D721Med (cell line): ENCODE measurements at regions not wholly inside any gene's neighbourhood (a gene's known extent, or its start where the extent isn't known, plus 50 kb on each side); places are given as distances from the start of the nearest gene placed in this dataset.

Experiments used
- DNase-seq: peaks from one replicate; pipeline ENCODE4 v3.0.0; 2011; ENCODE audit warnings: low spot score; ENCODE audit not compliant: insufficient read length
- FAIRE-seq: peaks from 2 replicates; lab custom pipeline; 2011; peaks lifted over from hg19 to GRCh38; lab: Jason Lieb, UNC
- TF ChIP-seq, protein P1 (sequence below): IDR thresholded peaks from 2 replicates; pipeline ENCODE4 v1.5.1; 2012; ENCODE audit warnings: mild to moderate bottlenecking, control low read depth; ENCODE audit not compliant: insufficient read depth; ENCODE audit errors: missing control alignments

DNA sequence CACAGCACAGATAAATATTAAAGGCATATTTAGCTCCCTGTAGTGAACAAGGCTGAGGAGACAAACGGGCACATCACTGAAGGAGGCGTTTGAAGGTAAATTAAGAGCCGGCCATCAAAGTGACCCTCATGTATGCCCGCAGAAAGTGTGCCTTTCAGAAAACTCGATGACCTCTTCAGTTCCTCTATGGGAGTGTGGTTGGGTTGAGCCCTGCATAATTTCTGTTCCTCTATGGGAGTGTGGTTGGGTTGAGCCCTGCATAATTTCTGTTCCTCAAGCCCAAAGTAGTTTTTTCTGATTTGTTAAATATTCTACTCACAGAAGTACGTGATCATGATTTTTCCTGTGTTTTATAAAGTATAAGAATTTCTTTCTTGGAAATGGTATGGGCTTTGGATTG is 568.5 kb downstream of the TSN start:
- FAIRE-seq: no peak
- TF ChIP-seq, protein P1, sequence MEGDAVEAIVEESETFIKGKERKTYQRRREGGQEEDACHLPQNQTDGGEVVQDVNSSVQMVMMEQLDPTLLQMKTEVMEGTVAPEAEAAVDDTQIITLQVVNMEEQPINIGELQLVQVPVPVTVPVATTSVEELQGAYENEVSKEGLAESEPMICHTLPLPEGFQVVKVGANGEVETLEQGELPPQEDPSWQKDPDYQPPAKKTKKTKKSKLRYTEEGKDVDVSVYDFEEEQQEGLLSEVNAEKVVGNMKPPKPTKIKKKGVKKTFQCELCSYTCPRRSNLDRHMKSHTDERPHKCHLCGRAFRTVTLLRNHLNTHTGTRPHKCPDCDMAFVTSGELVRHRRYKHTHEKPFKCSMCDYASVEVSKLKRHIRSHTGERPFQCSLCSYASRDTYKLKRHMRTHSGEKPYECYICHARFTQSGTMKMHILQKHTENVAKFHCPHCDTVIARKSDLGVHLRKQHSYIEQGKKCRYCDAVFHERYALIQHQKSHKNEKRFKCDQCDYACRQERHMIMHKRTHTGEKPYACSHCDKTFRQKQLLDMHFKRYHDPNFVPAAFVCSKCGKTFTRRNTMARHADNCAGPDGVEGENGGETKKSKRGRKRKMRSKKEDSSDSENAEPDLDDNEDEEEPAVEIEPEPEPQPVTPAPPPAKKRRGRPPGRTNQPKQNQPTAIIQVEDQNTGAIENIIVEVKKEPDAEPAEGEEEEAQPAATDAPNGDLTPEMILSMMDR: no peak
- no peak for DNase-seq

DNA sequence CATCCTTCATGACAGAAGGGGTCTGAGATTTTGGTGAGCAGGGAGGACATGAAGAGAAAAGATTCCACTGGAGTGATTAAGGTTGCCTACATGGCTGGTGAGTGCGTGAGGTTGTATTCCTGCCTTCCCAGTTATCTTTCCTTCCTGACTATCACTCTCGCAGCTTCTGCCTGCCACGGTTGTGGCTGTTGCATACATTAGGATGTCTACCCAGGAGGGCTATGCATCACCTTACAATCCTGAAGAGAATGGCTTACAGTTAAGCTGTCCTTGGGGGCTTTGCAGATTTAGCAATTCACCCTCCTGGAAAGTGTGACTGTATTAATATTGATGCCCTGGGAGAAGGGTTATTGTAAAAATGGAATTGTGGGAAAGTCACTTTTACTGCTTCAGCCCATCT is 571.0 kb downstream of the TSN start:
- FAIRE-seq (no peak), DNase-seq (no peak)
- TF ChIP-seq, protein P1: no peak

DNA sequence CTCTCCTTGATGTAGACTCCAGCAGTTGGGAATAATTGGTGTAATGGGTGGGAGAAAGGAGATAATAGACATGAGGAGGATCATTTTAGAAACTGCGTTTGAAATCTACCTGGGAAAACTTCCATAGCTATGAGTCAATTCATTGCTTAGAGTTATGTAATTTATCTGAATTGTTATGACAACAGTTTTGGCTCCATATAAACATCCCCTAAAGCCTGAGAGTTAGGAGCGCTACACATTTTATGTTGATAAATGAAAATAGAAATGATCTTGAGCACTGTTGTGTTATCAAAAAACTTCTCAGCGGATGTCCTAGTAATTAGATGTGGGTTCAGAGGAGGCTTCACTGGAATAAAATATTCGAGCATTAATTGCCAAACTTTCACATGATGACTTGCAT is 573.4 kb downstream of the TSN start:
- FAIRE-seq: no peak
- DNase-seq: no peak
- TF ChIP-seq, protein P1: no peak

DNA sequence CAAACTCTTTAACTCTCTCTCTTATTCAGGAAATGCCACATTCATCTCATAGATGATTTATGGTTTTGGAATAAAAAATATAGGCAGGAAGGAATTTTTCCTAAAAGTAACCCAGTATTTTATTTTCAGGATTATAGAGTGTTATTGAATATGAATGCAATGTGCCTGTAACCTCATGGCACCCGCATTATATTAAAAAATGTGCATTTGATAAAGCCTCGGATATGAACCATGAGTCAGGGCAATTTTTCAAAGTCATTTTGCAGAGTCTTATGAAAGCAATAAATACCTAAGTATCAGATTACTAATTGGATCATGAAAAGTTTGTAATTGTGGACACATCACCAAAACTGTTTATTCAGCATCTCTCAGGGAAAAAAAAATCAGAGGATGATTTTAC is 573.8 kb downstream of the TSN start:
- FAIRE-seq: no peak
- no peak for DNase-seq
- TF ChIP-seq, protein P1: no peak

DNA sequence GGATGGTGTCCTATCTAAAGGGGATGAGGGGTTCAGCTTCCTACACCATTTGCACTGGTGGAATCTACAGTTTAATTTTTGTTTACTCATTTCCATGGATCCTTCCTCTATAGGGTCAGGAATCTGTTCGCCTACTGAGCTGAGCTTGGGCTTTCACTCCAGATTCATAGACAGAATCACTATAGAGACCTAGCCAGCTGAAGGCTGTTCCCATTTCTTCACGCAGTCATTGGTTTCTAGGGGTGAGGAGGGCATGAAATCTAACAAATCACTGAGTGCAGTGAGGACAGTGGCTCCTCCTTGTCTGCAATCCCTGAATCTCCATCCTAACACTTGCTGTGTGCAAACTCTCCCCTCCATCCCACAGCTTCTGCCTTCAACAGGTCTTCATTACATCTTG is 578.5 kb downstream of the TSN start:
- FAIRE-seq (no peak), DNase-seq (no peak)
- TF ChIP-seq, protein P1: no peak

DNA sequence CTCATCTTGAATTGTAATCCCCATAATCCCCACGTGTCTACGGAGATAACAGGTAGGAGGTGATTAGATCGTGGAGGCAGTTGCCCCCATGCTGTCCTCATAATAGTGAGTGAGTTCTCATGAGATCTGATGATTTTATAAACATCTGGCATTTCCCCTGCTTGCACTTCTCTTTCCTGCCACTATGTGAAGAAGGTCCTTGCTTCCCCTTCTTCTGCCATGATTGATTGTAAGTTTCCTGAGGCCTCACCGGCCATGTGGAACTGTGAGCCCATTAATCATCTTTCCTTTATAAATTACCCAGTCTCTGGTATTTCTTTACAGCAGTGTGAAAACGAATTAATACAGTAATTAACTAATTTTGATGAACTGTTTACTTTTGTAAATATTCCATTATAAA is 582.5 kb downstream of the TSN start:
- FAIRE-seq (no peak), DNase-seq (no peak)
- TF ChIP-seq, protein P1: no peak

DNA sequence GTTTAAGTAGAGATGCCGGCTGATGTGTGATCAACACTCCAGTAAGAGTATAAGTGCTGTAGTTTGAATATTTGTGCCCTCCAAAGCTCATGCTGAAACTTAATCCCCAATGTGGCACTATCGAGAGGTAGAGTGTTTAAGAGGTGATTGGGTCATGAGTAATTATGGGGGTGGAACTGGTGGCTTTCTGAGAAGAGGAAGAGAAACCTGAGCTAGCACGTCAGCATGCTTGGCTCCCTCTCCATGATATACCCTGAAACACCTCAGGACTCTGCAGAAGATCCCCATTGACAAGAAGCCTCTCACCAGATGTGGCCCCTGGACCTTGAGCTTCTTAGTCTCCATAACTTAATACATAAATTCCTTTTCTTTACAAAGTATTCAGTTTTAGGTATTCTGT is 584.8 kb downstream of the TSN start:
- TF ChIP-seq, protein P1: no peak
- FAIRE-seq: no peak

More for the DNA sequence above, 584.8 kb downstream of the TSN start:
- DNase-seq: no peak
